ENCODE measurements at regions not wholly inside any gene's neighbourhood (a gene's known extent, or its start where the extent isn't known, plus 50 kb on each side); places are given as distances from the start of the nearest gene placed in this dataset.

- TF ChIP-seq EZH2 (IDR thresholded peaks at IDR 0.05; ENCODE audit: insufficient read depth, poor library complexity, severe bottlenecking) (no peak), EZH2phosphoT487 (IDR thresholded peaks at IDR 0.05; ENCODE audit: insufficient read depth, low read depth) (no peak)
These were observed 186.5 kb upstream of the GPR26 start for GRCh38 chr10:123479640-123480039.

Measured in GM23248 (cell line).